Esophagus muscularis mucosa (tissue), 4 donors: ENCODE measurements at regions not wholly inside any gene's neighbourhood (a gene's known extent, or its start where the extent isn't known, plus 50 kb on each side); places are given as distances from the start of the nearest gene placed in this dataset.

ENCODE experiments used
- CTCF ChIP-seq, 3 experiments: fragments of 200-600 bp in 2 of 3; fragments of 450-650 bp in 1 of 3; sonication (generic) in 2 of 3; IDR thresholded peaks; one replicate each; pipeline ENCODE4 v1.5.1; 2017 to 2019; ENCODE audit warnings: antibody characterized with exemption in 3 of 3, mild to moderate bottlenecking in 2 of 3, moderate library complexity in 1 of 3
- EP300 ChIP-seq: sonication (generic); formaldehyde crosslinking; IDR thresholded peaks from one replicate; pipeline ENCODE4 v1.6.1; 2017; ENCODE audit warnings: antibody characterized with exemption
- POLR2A ChIP-seq: fragments of 450-650 bp; IDR thresholded peaks from one replicate; pipeline ENCODE4 v1.6.1; 2017; ENCODE audit warnings: antibody characterized with exemption, moderate library complexity, mild to moderate bottlenecking, low read depth
- POLR2AphosphoS5 ChIP-seq, 2 donors: sonication (generic); formaldehyde crosslinking; IDR thresholded peaks; one replicate each; pipeline ENCODE4 v1.6.1; 2017; ENCODE audit warnings: antibody characterized with exemption in 2 of 2

GRCh38 chr5:10838038-10838437 is 77.0 kb upstream of the DAP start:
- TF ChIP-seq CTCF (IDR thresholded peaks at IDR 0.05) (no peak), EP300 (no peak), POLR2AphosphoS5 (IDR thresholded peaks at IDR 0.05) (no peak), POLR2A (no peak)
